GM21515 (cell line): ENCODE measurements at regions not wholly inside any gene's neighbourhood (a gene's known extent, or its start where the extent isn't known, plus 50 kb on each side); places are given as distances from the start of the nearest gene placed in this dataset.

Experiments used
- ATAC-seq: cut with Tn5 transposase; IDR thresholded peaks from one replicate; pipeline ENCODE4 v1.9.1; 2021; ENCODE audit not compliant: unreplicated experiment

DNA sequence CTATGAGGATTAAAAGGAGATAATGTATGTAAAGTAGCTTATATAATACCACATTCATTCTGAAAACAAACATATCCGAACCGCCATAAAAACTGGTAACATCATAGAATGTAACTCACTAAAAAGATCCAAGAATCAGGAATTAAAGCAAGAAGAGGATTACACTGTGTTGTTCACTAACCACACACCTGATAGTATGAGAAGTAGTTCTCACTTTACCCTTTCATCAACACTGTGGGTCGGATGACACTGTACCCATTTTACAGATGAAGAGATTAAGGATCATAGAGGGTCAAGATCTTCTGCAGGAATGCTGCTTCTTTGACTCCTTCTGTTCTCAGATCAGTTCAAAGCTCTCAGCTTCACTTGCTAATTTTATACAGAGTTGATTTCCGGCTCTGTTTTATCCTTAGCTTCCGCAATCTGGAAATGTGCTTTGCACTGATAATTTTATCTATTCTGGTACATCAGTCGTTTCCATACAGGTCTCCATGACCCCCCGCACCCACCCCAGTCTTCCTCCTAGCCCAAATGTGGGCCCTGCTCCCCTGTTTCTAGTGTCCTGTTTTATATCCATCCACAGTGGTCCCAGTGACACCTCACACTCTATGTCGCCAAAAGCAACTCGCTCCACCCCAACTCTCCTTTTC, 288.6 kb upstream of the CCL2 start:
- no peak for ATAC-seq

DNA sequence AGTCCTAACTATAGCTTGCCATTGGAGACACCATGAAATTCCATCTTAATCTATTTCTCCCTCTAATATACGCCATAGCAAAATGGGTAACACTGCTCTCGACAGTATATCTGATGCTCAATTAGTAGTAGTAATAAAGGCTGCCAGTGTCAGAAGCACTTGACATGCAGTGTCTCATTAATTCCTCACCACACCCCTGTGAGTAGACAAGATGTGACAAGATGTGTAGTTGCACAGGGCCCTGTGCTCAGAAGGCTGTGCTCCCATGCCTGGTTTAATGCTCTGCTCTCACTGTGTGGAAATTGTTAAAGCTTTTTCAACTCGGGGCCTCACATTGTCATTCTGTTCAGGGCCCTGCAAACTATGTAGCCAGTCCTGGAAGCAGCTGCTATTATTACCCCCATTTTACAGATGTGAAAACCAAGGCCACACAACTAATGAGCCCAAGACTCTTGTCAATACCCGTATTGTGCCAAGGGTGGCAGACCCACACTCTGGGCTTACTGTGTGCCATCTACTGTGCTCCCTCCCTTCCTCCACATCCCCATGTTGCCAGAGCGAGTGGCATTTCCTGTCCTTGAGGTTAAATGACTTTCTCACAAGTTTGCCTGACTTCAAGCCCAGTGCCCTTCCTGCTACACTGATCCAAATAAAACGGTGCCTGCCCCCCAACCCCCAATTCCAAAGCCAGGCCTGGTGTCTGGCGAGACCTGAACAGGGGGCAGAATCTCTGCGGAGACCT, 287.3 kb upstream of the CCL2 start:
- no peak for ATAC-seq

- no peak for ATAC-seq
Observed at GRCh38 chr17:33968350-33969044, 286.6 kb upstream of the CCL2 start.

GRCh38 chr17:33970279-33970678, 284.8 kb upstream of the CCL2 start:
- no peak for ATAC-seq

- no peak for ATAC-seq
Observed at GRCh38 chr17:33972763-33973162, 282.3 kb upstream of the CCL2 start.

DNA sequence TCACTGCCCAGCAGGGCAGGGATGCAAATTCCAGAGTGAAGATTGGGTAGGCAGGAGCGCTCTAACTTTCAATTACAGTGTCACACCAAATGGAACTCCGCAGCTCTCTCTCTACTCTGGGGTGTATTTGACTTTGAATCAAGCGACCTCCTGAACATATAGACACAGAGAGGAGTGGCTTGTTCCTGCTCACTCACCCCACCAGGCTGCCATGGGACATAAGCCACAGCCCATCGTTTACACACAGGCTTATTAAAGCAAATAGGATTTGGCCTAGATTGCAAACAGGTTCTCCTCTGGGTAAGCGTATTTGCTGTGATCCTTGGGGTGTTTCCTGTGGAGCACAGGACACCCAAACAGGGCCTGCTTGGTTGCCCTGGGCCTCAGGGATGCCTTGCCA, 281.6 kb upstream of the CCL2 start:
- no peak for ATAC-seq

DNA sequence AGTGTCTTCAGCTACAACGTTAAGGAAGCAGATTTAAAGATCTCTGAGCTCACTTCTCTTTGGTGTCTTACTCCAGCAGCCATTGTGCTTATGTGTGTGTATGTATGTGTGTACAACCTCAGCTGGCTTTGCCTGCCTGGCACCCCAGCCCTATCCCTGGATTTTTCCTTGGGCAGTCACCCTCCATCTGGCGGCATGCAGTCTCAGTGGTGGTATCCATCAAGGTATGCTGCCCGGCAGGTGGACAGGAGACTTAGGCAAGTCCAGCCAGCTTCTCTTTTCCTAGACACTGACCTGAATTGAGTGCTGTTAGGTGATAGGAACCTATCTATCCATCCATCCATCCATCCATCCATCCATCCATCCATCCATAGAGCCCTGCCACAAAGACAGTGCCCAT, 280.8 kb upstream of the CCL2 start:
- no peak for ATAC-seq

DNA sequence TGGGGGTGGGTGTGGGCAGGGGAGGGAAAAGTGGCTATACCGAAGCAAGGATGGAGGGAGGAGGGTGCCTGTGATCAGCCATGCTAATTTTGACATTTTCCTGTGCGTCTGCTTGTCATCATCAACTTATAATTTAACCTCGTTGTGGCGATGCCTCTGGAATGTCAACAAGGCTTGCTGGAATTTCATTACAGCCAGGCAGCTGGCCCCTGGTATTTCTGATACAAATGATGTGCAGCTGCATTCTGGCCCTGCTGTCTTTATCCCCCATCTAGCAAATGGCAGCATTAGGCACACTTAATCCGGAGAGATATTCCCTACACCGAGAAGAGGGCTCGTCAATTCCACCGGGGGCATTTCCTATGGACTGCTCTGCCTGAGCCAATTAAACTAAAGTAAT, 278.3 kb upstream of the CCL2 start:
- no peak for ATAC-seq

- ATAC-seq = no peak
Observed at GRCh38 chr17:33977729-33978514, 277.2 kb upstream of the CCL2 start.

DNA sequence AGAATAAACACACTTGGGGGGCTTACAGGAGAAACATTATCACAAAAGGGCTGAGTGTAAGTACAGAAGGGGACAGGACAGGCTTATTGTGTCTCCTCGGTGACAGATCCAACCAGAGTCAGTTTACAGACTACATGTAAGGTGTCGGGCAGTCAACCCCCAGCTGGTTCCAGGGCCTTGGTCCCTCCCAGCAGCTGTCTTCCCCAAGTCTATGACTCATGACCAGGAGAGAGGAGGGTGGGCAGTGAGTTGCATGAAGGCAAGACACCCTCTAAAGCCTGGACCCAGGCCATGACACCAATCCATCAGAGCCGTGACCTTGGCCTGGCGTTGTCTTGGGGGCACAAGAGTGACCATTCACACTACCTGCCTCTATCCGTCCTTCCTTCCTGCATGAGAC, 276.2 kb upstream of the CCL2 start:
- no peak for ATAC-seq

GRCh38 chr17:33980193-33980592, 274.9 kb upstream of the CCL2 start:
- ATAC-seq = no peak

DNA sequence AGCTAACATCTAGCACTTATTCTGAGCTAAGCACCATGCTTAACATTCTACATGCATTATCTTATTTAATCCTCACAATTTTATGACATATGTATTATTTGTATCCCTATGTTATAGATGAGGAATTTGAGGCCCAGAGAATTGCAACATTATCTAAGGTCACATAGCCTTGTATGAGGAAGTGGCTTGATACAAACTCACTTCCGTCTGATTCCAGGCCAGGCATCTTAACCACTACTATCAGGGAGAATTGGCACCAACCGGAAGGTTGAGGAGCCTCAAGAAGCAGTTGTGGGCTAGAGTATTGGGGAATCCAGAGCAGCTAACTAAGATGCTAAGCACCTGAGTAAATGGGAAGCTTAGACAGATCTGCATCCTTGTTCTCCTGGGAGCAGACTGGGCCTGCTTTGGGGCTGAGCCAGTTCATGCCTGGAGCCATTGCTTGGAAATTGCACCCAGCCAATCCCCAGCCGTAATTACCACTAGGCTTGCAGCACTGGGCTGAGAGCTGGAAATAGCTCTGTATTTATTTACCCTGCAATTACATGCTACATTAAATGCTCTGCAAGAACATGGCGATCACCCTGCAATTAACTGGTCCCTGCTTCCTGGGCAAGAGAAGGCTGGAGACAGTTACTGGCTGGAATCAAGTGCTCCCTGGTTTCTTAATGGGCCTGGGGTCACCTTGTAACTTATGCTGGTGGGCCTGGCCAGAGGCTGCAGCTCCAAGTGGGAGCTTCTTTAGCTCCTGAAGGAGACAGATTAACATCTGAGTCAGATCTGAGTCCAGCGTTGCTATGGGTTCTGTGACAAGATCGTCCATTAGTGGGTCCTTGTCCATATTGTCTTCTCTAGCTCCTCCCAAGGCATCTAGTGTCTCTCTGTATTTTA, 273.1 kb upstream of the CCL2 start:
- ATAC-seq = no peak

DNA sequence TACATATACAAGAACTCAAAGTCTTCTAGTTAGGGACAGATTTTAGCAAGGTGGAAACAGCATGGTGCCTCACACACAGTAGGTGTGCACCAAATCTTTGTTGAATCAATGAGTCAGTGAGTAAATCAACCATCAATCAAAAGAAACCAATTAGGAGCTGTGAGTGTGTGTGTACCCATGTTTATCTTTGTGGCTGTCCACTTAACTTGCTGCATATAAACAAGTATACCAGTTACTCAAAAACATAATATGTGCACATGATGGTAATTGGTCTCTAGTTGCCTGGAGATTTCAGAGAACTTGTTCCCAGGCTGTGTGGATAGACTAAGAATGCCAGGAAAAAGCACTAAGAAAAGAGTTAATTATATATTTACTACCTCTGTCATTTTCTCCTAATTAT, 272.2 kb upstream of the CCL2 start:
- no peak for ATAC-seq

DNA sequence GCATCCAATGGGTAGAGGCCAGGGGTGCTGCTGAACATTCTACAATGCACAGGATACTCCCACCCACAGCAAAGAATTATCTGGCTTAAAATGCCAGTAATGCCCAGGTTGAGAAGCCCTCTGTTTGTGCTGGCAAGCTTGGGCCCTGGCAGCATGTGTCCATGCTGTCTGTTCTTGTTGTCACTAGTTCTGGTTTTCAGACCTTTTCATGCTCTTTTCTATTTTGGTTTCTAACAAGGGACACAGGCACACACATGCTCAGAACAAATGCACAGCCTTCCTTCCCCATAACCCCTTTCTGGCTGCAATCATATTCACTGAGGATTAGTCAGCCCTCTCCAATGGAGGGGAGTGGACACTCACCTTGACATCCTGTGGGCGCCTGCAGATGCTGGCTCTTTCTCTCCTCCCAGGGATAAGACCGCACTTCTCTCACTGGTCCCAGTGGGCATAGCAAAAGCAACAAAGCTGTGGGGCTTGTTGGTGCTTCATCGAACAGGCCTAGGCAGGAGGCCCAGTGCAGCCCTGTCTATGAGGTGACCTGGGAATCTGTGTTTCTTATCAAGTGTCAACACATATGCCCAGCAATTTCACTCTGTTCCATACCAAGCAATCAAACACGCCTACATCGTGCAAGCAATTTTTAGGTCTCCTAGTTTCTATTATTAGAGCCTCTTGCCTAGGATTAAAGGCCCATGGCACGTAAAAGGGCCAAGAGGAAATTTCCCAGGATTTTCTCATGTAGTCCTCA, 271.1 kb upstream of the CCL2 start:
- no peak for ATAC-seq

DNA sequence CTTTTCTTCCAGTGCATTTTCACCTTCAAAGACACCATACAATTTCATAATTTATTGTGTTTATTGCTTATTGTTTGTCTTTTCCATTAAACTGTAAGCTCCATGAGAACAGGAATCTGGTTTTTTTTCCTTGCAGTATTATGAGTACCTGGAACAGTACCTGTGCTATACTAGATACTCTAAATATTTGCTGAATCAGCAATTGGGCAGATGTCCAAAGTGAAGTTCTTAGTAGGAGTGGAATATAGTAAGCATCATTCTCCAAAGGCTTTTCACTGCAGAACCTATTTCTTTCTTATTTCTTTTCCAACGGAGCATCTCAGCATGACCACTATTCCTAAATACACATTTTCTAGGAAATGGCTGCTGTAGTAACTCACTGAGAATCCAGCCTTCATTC, 269.0 kb upstream of the CCL2 start:
- no peak for ATAC-seq

DNA sequence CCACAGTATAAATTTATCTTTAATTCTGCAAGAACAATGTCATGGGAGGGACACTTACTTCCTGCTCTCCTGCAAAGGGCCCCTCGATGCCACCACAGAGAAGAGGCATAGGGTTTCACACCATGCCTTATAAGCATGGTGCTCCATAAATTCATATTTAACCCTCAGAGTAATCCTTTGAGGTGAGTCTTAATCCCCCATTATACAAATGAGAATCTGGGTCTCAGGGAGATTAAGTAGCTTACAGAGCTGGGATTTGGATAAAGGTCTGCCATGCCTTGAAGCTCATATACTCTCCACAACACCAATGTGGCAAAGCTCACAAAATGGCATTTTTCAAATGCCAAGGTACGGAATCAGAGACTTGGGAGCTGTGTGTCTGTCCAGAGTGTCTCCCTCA, 268.5 kb upstream of the CCL2 start:
- no peak for ATAC-seq

- ATAC-seq = no peak
Observed at GRCh38 chr17:33987162-33987561, 267.9 kb upstream of the CCL2 start.

- ATAC-seq = no peak
Observed at GRCh38 chr17:33989361-33990148, 265.5 kb upstream of the CCL2 start.
